ENCODE measurements at regions not wholly inside any gene's neighbourhood (a gene's known extent, or its start where the extent isn't known, plus 50 kb on each side); places are given as distances from the start of the nearest gene placed in this dataset.

- H3K27ac Mint-ChIP-seq, result no peak overlapping the region
- POLR2A ChIA-PET, result no interaction called here
- H3K36me3 Mint-ChIP-seq, result no peaks in the 10 kb centered on the region
- H3K4me1 Mint-ChIP-seq, result no peaks in the 10 kb centered on the region; the same call in 1 of the 2 replicates
- H3K4me3 Mint-ChIP-seq, result no peak overlapping the region
- H3K9me3 Mint-ChIP-seq, result no peaks in the 10 kb centered on the region
- no peak for DNase-seq (ENCODE audit: low spot score)
- H3K27me3 Mint-ChIP-seq (ENCODE audit: low read depth), result peaks cover 40% of the 10 kb centered on the region
- ATAC-seq, result no peak
- TF ChIP-seq ZBTB43 (CRISPR knock-in tag; IDR thresholded peaks at IDR 0.05) (no peak), E2F1 (CRISPR knock-in tag; IDR thresholded peaks at IDR 0.05) (no peak), CTCF (IDR thresholded peaks at IDR 0.05) (no peak), ATF2 (CRISPR knock-in tag; IDR thresholded peaks at IDR 0.05; ENCODE audit: borderline replicate concordance, low read depth) (no peak), NFYB (CRISPR knock-in tag; conservative IDR thresholded peaks at IDR 0.05; ENCODE audit: low read depth) (no peak), ZBTB21 (CRISPR knock-in tag; IDR thresholded peaks at IDR 0.05; ENCODE audit: borderline replicate concordance) (no peak), ATF6 (CRISPR knock-in tag; IDR thresholded peaks at IDR 0.05) (no peak)
- CTCF ChIA-PET, result no interaction called here
These were observed 142.8 kb upstream of the ALDH1B1 start for GRCh38 chr9:38249587-38250210.

- Mint-ChIP-seq H3K27me3 (ENCODE audit: low read depth) (peaks cover 40% of the 10 kb centered on the region), H3K4me1 (no peaks in the 10 kb centered on the region; the same call in 1 of the 2 replicates), H3K9me3 (no peaks in the 10 kb centered on the region), H3K36me3 (no peaks in the 10 kb centered on the region), H3K27ac (no peak overlapping the region), H3K4me3 (no peak overlapping the region)
- POLR2A ChIA-PET, result no interaction called here
- DNase-seq (ENCODE audit: low spot score), result no peak
- CTCF ChIA-PET, result interaction anchor here (0.6 kb wide), 1 partner anchor 29 kb away, joined by 3 read pairs; no protein-coding TSS in a partner anchor
- no peak for ATAC-seq
- TF ChIP-seq TEAD4 (CRISPR knock-in tag; IDR thresholded peaks at IDR 0.05) (no peak), SMAD3 (CRISPR knock-in tag; IDR thresholded peaks at IDR 0.05; ENCODE audit: borderline replicate concordance) (no peak), ZNF423 (CRISPR knock-in tag; IDR thresholded peaks at IDR 0.05) (no peak), ZNF121 (CRISPR knock-in tag; IDR thresholded peaks at IDR 0.05) (no peak), AFF4 (CRISPR knock-in tag; IDR thresholded peaks at IDR 0.05; ENCODE audit: borderline replicate concordance) (no peak), SP1 (CRISPR knock-in tag; conservative IDR thresholded peaks at IDR 0.05) (no peak), ZNF532 (CRISPR knock-in tag; IDR thresholded peaks at IDR 0.05; ENCODE audit: borderline replicate concordance) (no peak), AR (CRISPR knock-in tag; IDR thresholded peaks at IDR 0.05) (no peak)
These were observed 143.5 kb upstream of the ALDH1B1 start for GRCh38 chr9:38249049-38249448.

All from WTC11 (cell line).